Cardiac muscle cell (in vitro differentiated cells and primary cell): ENCODE measurements at regions not wholly inside any gene's neighbourhood (a gene's known extent, or its start where the extent isn't known, plus 50 kb on each side); places are given as distances from the start of the nearest gene placed in this dataset.

ENCODE experiments used
- DNase-seq, 2 donors: peaks; one replicate each; pipeline versions ENCODE4 v3.0.0 to v3.0.0-alpha.2; 2010 to 2017; ENCODE audit warnings: low read depth in 1 of 2, low spot score in 1 of 2
- H3K27ac ChIP-seq: fragments of 200-600 bp; sonication (generic); 2 replicates; pipeline ENCODE4 v1.5.1; 2016
- H3K27me3 ChIP-seq: fragments of 200-600 bp; sonication (generic); 2 replicates; pipeline ENCODE4 v1.6.0; 2016; ENCODE audit warnings: control low read depth
- H3K36me3 ChIP-seq: fragments of 200-600 bp; sonication (generic); 2 replicates; pipeline ENCODE4 v1.5.1; 2016; ENCODE audit warnings: control low read depth
- H3K4me1 ChIP-seq: fragments of 200-600 bp; sonication (generic); 2 replicates; pipeline ENCODE4 v1.8.1; 2017; ENCODE audit warnings: low read depth, mild to moderate bottlenecking, mixed run types
- H3K4me3 ChIP-seq: fragments of 200-600 bp; sonication (generic); 2 replicates; pipeline ENCODE4 v1.5.1; 2016; ENCODE audit warnings: mild to moderate bottlenecking
- H3K9me3 ChIP-seq: fragments of 200-600 bp; sonication (generic); 2 replicates; pipeline ENCODE4 v1.5.1; 2017; ENCODE audit warnings: low read depth, mild to moderate bottlenecking, control low read depth
- TF ChIP-seq, protein P1 (sequence below): IDR thresholded peaks from 2 replicates; pipeline ENCODE4 v1.5.1; 2012; ENCODE audit warnings: low read depth, mild to moderate bottlenecking, low read length

DNA sequence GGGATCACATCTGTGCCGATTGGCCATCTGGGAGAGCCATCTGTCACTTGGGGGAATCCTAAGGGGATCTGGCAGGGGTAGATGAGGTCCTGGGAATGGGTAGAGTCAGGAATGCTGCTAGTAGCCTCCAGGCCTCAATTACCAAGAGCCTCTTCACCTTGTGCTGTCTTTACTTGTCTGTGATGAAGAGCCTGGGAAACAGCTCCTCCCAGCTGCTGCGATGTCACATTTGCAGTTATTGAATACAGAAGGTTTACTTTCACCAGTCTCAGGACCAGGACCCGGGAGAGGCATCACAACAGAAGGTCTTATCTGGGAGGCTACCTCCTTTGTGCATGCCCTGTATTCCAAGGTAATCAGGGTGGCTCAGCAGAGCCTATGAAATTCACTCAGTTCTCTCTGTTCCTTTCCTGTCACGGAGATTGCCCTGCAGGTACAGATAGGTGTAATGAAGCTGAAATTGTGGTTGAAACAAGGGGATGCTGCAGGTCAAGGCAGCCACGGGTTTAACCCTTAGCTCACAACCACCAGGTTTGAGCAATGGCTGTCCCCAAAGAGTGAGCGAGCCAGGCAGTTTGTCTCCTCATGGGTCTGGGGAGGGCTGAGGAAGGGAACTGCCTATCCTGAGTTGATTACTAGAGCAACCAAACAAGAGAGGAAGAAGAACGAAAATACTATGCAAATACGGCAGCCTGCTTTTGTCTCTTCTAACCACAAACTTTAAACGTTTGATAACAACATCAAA, 298.9 kb upstream of the RORA start:
- TF ChIP-seq, protein P1, sequence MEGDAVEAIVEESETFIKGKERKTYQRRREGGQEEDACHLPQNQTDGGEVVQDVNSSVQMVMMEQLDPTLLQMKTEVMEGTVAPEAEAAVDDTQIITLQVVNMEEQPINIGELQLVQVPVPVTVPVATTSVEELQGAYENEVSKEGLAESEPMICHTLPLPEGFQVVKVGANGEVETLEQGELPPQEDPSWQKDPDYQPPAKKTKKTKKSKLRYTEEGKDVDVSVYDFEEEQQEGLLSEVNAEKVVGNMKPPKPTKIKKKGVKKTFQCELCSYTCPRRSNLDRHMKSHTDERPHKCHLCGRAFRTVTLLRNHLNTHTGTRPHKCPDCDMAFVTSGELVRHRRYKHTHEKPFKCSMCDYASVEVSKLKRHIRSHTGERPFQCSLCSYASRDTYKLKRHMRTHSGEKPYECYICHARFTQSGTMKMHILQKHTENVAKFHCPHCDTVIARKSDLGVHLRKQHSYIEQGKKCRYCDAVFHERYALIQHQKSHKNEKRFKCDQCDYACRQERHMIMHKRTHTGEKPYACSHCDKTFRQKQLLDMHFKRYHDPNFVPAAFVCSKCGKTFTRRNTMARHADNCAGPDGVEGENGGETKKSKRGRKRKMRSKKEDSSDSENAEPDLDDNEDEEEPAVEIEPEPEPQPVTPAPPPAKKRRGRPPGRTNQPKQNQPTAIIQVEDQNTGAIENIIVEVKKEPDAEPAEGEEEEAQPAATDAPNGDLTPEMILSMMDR, result no peak
- Histone ChIP-seq H3K36me3 (no peaks in the 10 kb centered on the region), H3K4me1 (no peaks in the 10 kb centered on the region), H3K4me3 (no peak overlapping the region), H3K9me3 (no peaks in the 10 kb centered on the region), H3K27me3 (peaks cover 4% of the 10 kb centered on the region), H3K27ac (no peak overlapping the region)
- no peak for DNase-seq

DNA sequence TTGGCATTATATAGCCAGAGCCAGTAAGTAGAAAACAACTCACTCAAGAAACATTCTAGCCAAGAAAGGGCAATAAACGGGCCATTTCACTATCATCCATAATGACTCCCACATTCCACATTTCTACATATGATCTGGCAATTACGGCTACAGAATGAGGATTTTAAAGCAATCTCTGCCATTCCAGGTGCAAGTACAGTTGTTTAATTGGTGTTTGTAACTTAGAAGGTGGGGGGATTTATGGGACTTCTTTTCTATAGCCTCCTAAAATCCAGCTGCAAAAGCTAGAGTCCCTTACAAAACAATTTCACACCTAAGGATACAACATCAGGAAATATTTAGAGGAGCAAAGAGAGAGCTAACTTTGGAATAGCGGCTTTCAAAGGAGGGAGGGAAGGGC, 295.4 kb upstream of the RORA start:
- no peak for DNase-seq
- Histone ChIP-seq H3K27me3 (no peaks in the 10 kb centered on the region), H3K36me3 (no peaks in the 10 kb centered on the region)

DNA sequence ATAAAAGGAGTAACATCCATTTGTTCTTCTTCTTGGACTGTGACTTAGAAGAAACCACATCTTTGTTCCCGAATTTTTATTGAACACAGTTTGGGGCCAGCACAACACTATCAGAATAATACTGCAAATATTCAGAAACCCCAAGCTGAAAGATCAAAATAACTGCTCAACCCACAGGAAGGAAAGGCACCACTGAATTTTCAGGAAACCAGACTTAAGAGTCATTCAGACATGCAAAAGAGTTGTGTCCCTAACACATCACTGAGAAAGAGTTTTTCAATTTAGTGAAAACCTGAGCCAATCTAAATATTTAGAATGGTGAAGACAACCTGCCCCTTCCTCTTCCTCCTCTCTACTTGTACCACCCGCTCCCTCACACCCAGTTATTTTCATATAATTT, 295.0 kb upstream of the RORA start:
- Histone ChIP-seq H3K4me3 (no peak overlapping the region), H3K9me3 (no peaks in the 10 kb centered on the region), H3K27me3 (no peaks in the 10 kb centered on the region), H3K27ac (no peak overlapping the region), H3K36me3 (no peaks in the 10 kb centered on the region), H3K4me1 (no peaks in the 10 kb centered on the region)
- no peak for DNase-seq
- TF ChIP-seq, protein P1, result no peak

More for the DNA sequence above, 295.4 kb upstream of the RORA start:
- Histone ChIP-seq H3K9me3 (no peaks in the 10 kb centered on the region), H3K4me1 (no peaks in the 10 kb centered on the region), H3K4me3 (no peak overlapping the region), H3K27ac (no peak overlapping the region)
- TF ChIP-seq, protein P1, result no peak

DNA sequence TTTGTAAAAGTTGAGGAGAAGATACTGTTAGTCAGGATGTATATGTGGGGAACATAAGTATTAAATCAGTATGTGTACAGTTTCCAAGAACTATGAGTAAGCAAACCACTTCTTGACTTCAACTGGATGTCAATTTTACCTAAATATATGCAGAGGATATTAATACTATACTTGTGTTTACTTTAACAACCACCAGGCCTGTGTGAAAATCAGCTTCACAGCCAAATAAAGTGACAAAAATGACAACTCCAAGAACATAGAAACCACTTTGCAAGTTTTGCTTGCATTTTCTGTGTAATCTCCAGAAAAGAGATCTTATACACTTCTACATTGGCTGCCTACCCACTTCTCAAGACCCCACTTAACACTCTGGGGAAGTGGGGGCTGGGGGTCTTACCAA, 293.3 kb upstream of the RORA start:
- Histone ChIP-seq H3K27ac (no peak overlapping the region), H3K36me3 (no peaks in the 10 kb centered on the region), H3K4me3 (no peak overlapping the region), H3K27me3 (no peaks in the 10 kb centered on the region), H3K9me3 (no peaks in the 10 kb centered on the region), H3K4me1 (no peaks in the 10 kb centered on the region)
- DNase-seq, result no peak
- TF ChIP-seq, protein P1, result no peak

DNA sequence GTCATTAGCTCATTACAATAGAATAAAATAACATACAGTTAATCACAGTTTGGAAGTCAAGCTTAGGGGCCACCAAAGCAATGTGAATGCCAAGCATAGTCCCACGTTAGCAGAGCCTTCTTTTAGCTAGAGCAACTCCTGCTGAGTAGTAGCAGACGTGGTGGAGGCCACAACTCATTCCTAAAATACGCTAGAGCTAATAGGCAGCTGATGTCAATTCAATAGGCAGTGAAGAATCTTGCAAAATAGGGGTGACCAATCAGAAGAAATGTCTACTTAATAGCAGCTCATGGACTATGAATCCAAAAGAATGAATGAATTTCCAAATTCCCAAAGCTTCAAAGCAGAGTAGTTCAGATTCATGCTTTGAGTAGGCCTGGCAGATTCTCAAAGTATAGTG, 292.9 kb upstream of the RORA start:
- no peak overlapping the region for H3K27ac ChIP-seq
- H3K27me3 ChIP-seq, result no peaks in the 10 kb centered on the region
- no peak for DNase-seq
- H3K4me3 ChIP-seq, result no peak overlapping the region
- H3K9me3 ChIP-seq, result no peaks in the 10 kb centered on the region
- H3K36me3 ChIP-seq, result no peaks in the 10 kb centered on the region
- TF ChIP-seq, protein P1, result no peak
- H3K4me1 ChIP-seq, result no peaks in the 10 kb centered on the region
